NCI-H2029 (cell line): ENCODE measurements at regions not wholly inside any gene's neighbourhood (a gene's known extent, or its start where the extent isn't known, plus 50 kb on each side); places are given as distances from the start of the nearest gene placed in this dataset.

Source experiments
- DNase-seq: peaks from one replicate; lab custom pipeline; 2025; lab: John Stamatoyannopoulos, UW

GRCh38 chr22:47759909-47760308 is 997.5 kb downstream of the TBC1D22A start:
- no peak for DNase-seq

GRCh38 chr22:47757741-47758140 is 995.3 kb downstream of the TBC1D22A start:
- no peak for DNase-seq

GRCh38 chr22:47750086-47750485 is 987.6 kb downstream of the TBC1D22A start:
- no peak for DNase-seq

GRCh38 chr22:47748957-47749356 is 986.5 kb downstream of the TBC1D22A start:
- no peak for DNase-seq

- no peak for DNase-seq
These were observed 985.8 kb downstream of the TBC1D22A start for GRCh38 chr22:47748271-47748670.

GRCh38 chr22:47740109-47740805 is 977.8 kb downstream of the TBC1D22A start:
- DNase-seq = no peak

GRCh38 chr22:47739291-47740015 is 977.0 kb downstream of the TBC1D22A start:
- DNase-seq = no peak

GRCh38 chr22:47738472-47739013 is 976.1 kb downstream of the TBC1D22A start:
- DNase-seq = no peak

GRCh38 chr22:47736186-47737034 is 974.0 kb downstream of the TBC1D22A start:
- DNase-seq = no peak

- no peak for DNase-seq
These were observed 972.1 kb downstream of the TBC1D22A start for GRCh38 chr22:47734511-47734910.

GRCh38 chr22:47727641-47728040 is 965.2 kb downstream of the TBC1D22A start:
- no peak for DNase-seq

- no peak for DNase-seq
These were observed 962.3 kb downstream of the TBC1D22A start for GRCh38 chr22:47724751-47725150.

GRCh38 chr22:47724030-47724429 is 961.6 kb downstream of the TBC1D22A start:
- no peak for DNase-seq

- no peak for DNase-seq
These were observed 955.9 kb downstream of the TBC1D22A start for GRCh38 chr22:47718337-47718736.

- DNase-seq = no peak
These were observed 954.6 kb downstream of the TBC1D22A start for GRCh38 chr22:47716890-47717615.

GRCh38 chr22:47715866-47716578 is 953.6 kb downstream of the TBC1D22A start:
- DNase-seq = no peak

- DNase-seq = no peak
These were observed 951.5 kb downstream of the TBC1D22A start for GRCh38 chr22:47713941-47714340.

- no peak for DNase-seq
These were observed 947.7 kb downstream of the TBC1D22A start for GRCh38 chr22:47710135-47710534.

- DNase-seq = no peak
These were observed 942.9 kb downstream of the TBC1D22A start for GRCh38 chr22:47705350-47705749.

GRCh38 chr22:47698906-47699305 is 936.5 kb downstream of the TBC1D22A start:
- no peak for DNase-seq

- no peak for DNase-seq
These were observed 935.4 kb downstream of the TBC1D22A start for GRCh38 chr22:47697861-47698260.
